Heart left ventricle (tissue), 13 donors: ENCODE measurements at regions not wholly inside any gene's neighbourhood (a gene's known extent, or its start where the extent isn't known, plus 50 kb on each side); places are given as distances from the start of the nearest gene placed in this dataset.

Source experiments
- POLR2A ChIP-seq, 2 donors: fragments of 450-650 bp; IDR thresholded peaks; one replicate each; pipeline ENCODE4 v1.6.1; 2017; ENCODE audit warnings: antibody characterized with exemption in 2 of 2, mild to moderate bottlenecking in 2 of 2, moderate library complexity in 2 of 2
- TF ChIP-seq, protein P1 (sequence below), 12 donors: fragments of 200-600 bp; sonication (generic) in 4 of 12; IDR thresholded peaks; one replicate each; pipeline versions ENCODE4 v1.5.0 to v1.8.0; 2018 to 2022; ENCODE audit warnings: antibody characterized with exemption in 12 of 12, mild to moderate bottlenecking in 5 of 12
- donor health status: ischemic (EF 13 %, LVEDD 7.1; RV severe dilation, severe dysfunction).
- donor health status: DM: no; HTN: yes; CAD: no.
- donor health status: DM: no; HTN: no; CAD: no.
- donor health status: ischemic (EF 25% LVEDD 6.9; RV normal size, moderate dysfunction).
- donor health status: ischemic (EF 25% LVEDD 5.7; RV mildly dilated, moderate dysfunction).
- donor health status: ischemic (EF 35%, LVEDD 5.7; RV mildly dilated, moderate dysfunction).
- donor health status: nonischemic (EF 11% LVEDD 7.7; RV severe dilation, severe dysfunction).
- donor health status: DM: yes; HTN: yes; CAD: no.
- donor health status: PGD.
- donor health status: ischemic (EF 29% LVEDD 5.4; RV normal size, mild dysfunction).
- donor health status: nonischemic (EF 23%, LVEDD 6.1; RV moderate dilation, normal function).

DNA sequence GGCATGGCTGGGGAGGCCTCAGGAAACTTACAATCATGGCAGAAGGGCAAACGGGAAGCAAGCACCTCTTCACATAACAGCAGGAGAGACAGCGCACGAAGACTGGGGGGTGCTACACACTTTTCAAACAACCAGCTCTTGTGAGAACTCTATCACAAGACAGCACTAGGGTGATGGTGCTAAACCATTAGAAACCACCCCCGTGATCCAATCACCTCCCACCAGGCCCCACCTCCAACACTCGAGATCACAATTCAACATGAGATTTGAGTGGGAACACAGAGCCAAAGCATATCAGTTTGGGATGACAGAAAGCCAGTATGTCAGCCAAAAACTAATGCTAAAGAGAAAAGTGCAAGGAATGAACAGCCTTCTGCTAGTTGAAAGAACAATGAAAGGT, 309.8 kb upstream of the CCDC54 start:
- TF ChIP-seq POLR2A (IDR thresholded peaks at IDR 0.05) = no peak
- TF ChIP-seq, protein P1, sequence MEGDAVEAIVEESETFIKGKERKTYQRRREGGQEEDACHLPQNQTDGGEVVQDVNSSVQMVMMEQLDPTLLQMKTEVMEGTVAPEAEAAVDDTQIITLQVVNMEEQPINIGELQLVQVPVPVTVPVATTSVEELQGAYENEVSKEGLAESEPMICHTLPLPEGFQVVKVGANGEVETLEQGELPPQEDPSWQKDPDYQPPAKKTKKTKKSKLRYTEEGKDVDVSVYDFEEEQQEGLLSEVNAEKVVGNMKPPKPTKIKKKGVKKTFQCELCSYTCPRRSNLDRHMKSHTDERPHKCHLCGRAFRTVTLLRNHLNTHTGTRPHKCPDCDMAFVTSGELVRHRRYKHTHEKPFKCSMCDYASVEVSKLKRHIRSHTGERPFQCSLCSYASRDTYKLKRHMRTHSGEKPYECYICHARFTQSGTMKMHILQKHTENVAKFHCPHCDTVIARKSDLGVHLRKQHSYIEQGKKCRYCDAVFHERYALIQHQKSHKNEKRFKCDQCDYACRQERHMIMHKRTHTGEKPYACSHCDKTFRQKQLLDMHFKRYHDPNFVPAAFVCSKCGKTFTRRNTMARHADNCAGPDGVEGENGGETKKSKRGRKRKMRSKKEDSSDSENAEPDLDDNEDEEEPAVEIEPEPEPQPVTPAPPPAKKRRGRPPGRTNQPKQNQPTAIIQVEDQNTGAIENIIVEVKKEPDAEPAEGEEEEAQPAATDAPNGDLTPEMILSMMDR (IDR thresholded peaks at IDR 0.05) = no peak
